HUES48 (cell line): ENCODE measurements at regions not wholly inside any gene's neighbourhood (a gene's known extent, or its start where the extent isn't known, plus 50 kb on each side); places are given as distances from the start of the nearest gene placed in this dataset.

ENCODE experiments used
- H3K27ac ChIP-seq: one replicate; pipeline ENCODE4 v1.7.0; 2013; ENCODE audit warnings: low read depth, low read length, inconsistent platforms
- H3K27me3 ChIP-seq: 2 replicates; pipeline ENCODE4 v1.6.1; 2013; ENCODE audit warnings: mild to moderate bottlenecking, low read length; ENCODE audit not compliant: control insufficient read depth, insufficient read depth
- H3K36me3 ChIP-seq: 2 replicates; pipeline ENCODE4 v1.6.1; 2013; ENCODE audit warnings: low read length; ENCODE audit not compliant: control insufficient read depth, insufficient read depth
- H3K4me1 ChIP-seq: 2 replicates; pipeline ENCODE4 v1.6.1; 2013; ENCODE audit warnings: mild to moderate bottlenecking, low read length; ENCODE audit not compliant: control insufficient read depth, insufficient read depth
- H3K4me3 ChIP-seq: 2 replicates; pipeline ENCODE4 v1.5.1; 2013; ENCODE audit warnings: mild to moderate bottlenecking, low read depth, low read length
- H3K9ac ChIP-seq: 2 replicates; pipeline ENCODE4 v1.6.1; 2013; ENCODE audit warnings: mild to moderate bottlenecking, low read depth, low read length, moderate library complexity
- H3K9me3 ChIP-seq: 2 replicates; pipeline ENCODE4 v1.6.1; 2013; ENCODE audit warnings: low read length; ENCODE audit not compliant: control insufficient read depth, insufficient read depth

- H3K9ac ChIP-seq = no peak overlapping the region
- no peaks in the 10 kb centered on the region for H3K4me1 ChIP-seq
- H3K4me3 ChIP-seq = no peak overlapping the region
- H3K27me3 ChIP-seq = no peaks in the 10 kb centered on the region
- H3K9me3 ChIP-seq = no peaks in the 10 kb centered on the region
- H3K36me3 ChIP-seq = no peaks in the 10 kb centered on the region
- no peak overlapping the region for H3K27ac ChIP-seq
These were observed 129.2 kb upstream of the COL1A2 start for GRCh38 chr7:94265456-94265855.

GRCh38 chr7:94266238-94266644, 128.5 kb upstream of the COL1A2 start:
- H3K4me1 ChIP-seq = no peaks in the 10 kb centered on the region
- H3K36me3 ChIP-seq = no peaks in the 10 kb centered on the region
- H3K9me3 ChIP-seq = no peaks in the 10 kb centered on the region
- H3K27me3 ChIP-seq = no peaks in the 10 kb centered on the region
- no peak overlapping the region for H3K4me3 ChIP-seq
- no peak overlapping the region for H3K27ac ChIP-seq
- H3K9ac ChIP-seq = no peak overlapping the region

GRCh38 chr7:94270772-94271171, 123.9 kb upstream of the COL1A2 start:
- H3K36me3 ChIP-seq = no peaks in the 10 kb centered on the region
- no peaks in the 10 kb centered on the region for H3K9me3 ChIP-seq
- no peaks in the 10 kb centered on the region for H3K27me3 ChIP-seq
- no peaks in the 10 kb centered on the region for H3K4me1 ChIP-seq
- H3K4me3 ChIP-seq = no peak overlapping the region
- no peak overlapping the region for H3K9ac ChIP-seq
- no peak overlapping the region for H3K27ac ChIP-seq

- Histone ChIP-seq H3K9ac (no peak overlapping the region), H3K36me3 (no peaks in the 10 kb centered on the region), H3K27me3 (no peaks in the 10 kb centered on the region), H3K27ac (no peak overlapping the region), H3K4me3 (no peak overlapping the region), H3K9me3 (no peaks in the 10 kb centered on the region), H3K4me1 (no peaks in the 10 kb centered on the region)
These were observed 121.7 kb upstream of the COL1A2 start for GRCh38 chr7:94272821-94273583.

- Histone ChIP-seq H3K27ac (no peak overlapping the region), H3K9me3 (no peaks in the 10 kb centered on the region), H3K4me1 (no peaks in the 10 kb centered on the region), H3K4me3 (no peak overlapping the region), H3K9ac (no peak overlapping the region), H3K27me3 (no peaks in the 10 kb centered on the region), H3K36me3 (no peaks in the 10 kb centered on the region)
These were observed 119.9 kb upstream of the COL1A2 start for GRCh38 chr7:94274828-94275227.

- Histone ChIP-seq H3K4me3 (no peak overlapping the region), H3K4me1 (no peaks in the 10 kb centered on the region), H3K9me3 (no peaks in the 10 kb centered on the region), H3K36me3 (no peaks in the 10 kb centered on the region), H3K9ac (no peak overlapping the region), H3K27ac (no peak overlapping the region), H3K27me3 (no peaks in the 10 kb centered on the region)
These were observed 118.7 kb upstream of the COL1A2 start for GRCh38 chr7:94276027-94276426.

GRCh38 chr7:94276795-94277194, 117.9 kb upstream of the COL1A2 start:
- H3K4me3 ChIP-seq = no peak overlapping the region
- no peaks in the 10 kb centered on the region for H3K4me1 ChIP-seq

GRCh38 chr7:94277236-94277635, 117.5 kb upstream of the COL1A2 start:
- H3K4me3 ChIP-seq = no peak overlapping the region
- no peak overlapping the region for H3K9ac ChIP-seq
- H3K4me1 ChIP-seq = no peaks in the 10 kb centered on the region
- no peaks in the 10 kb centered on the region for H3K9me3 ChIP-seq
- H3K27me3 ChIP-seq = no peaks in the 10 kb centered on the region
- H3K36me3 ChIP-seq = no peaks in the 10 kb centered on the region
- H3K27ac ChIP-seq = no peak overlapping the region

More at GRCh38 chr7:94276795-94277194, 117.9 kb upstream of the COL1A2 start:
- no peak overlapping the region for H3K27ac ChIP-seq
- H3K9me3 ChIP-seq = no peaks in the 10 kb centered on the region
- H3K9ac ChIP-seq = no peak overlapping the region
- no peaks in the 10 kb centered on the region for H3K36me3 ChIP-seq
- no peaks in the 10 kb centered on the region for H3K27me3 ChIP-seq

GRCh38 chr7:94280851-94281250, 113.8 kb upstream of the COL1A2 start:
- H3K36me3 ChIP-seq = no peaks in the 10 kb centered on the region
- no peaks in the 10 kb centered on the region for H3K27me3 ChIP-seq
- no peaks in the 10 kb centered on the region for H3K4me1 ChIP-seq
- no peak overlapping the region for H3K4me3 ChIP-seq
- no peaks in the 10 kb centered on the region for H3K9me3 ChIP-seq
- no peak overlapping the region for H3K9ac ChIP-seq
- no peak overlapping the region for H3K27ac ChIP-seq

- Histone ChIP-seq H3K9ac (no peak overlapping the region), H3K4me3 (no peak overlapping the region), H3K27ac (no peak overlapping the region), H3K4me1 (peaks cover under 1% of the 10 kb centered on the region), H3K9me3 (no peaks in the 10 kb centered on the region), H3K36me3 (no peaks in the 10 kb centered on the region), H3K27me3 (no peaks in the 10 kb centered on the region)
These were observed 110.6 kb upstream of the COL1A2 start for GRCh38 chr7:94284104-94284503.

GRCh38 chr7:94286111-94286510, 108.6 kb upstream of the COL1A2 start:
- Histone ChIP-seq H3K36me3 (no peaks in the 10 kb centered on the region), H3K4me1 (peaks cover 5% of the 10 kb centered on the region), H3K27ac (no peak overlapping the region), H3K9ac (no peak overlapping the region), H3K9me3 (no peaks in the 10 kb centered on the region), H3K4me3 (no peak overlapping the region), H3K27me3 (no peaks in the 10 kb centered on the region)
